ENCODE measurements at regions not wholly inside any gene's neighbourhood (a gene's known extent, or its start where the extent isn't known, plus 50 kb on each side); places are given as distances from the start of the nearest gene placed in this dataset.
"Not testable (repeated sequence)": the region's sequence is repeated elsewhere in the genome, so short reads cannot be mapped to it uniquely, and the experiment has no call there.

GRCh38 chr16:86872833-86873232, 294.5 kb downstream of the FOXL1 start:
- DNase-seq = no peak

GRCh38 chr16:86874141-86874540, 295.8 kb downstream of the FOXL1 start:
- no peak for DNase-seq

GRCh38 chr16:86876499-86876898, 298.1 kb downstream of the FOXL1 start:
- no peak for DNase-seq

- DNase-seq = no peak
Measured at GRCh38 chr16:86877108-86877507, 298.8 kb downstream of the FOXL1 start.

- DNase-seq = no peak
Measured at GRCh38 chr16:86877835-86878234, 299.5 kb downstream of the FOXL1 start.

- DNase-seq = no peak
Measured at GRCh38 chr16:86878236-86879080, 300.1 kb downstream of the FOXL1 start.

- DNase-seq = no peak
Measured at GRCh38 chr16:86879268-86879667, 300.9 kb downstream of the FOXL1 start.

- no peak for DNase-seq
Measured at GRCh38 chr16:86880316-86881117, 302.2 kb downstream of the FOXL1 start.

- no peak for DNase-seq
Measured at GRCh38 chr16:86881118-86881510, 302.8 kb downstream of the FOXL1 start.

GRCh38 chr16:86881861-86882273, 303.5 kb downstream of the FOXL1 start:
- no peak for DNase-seq

- DNase-seq = no peak
Measured at GRCh38 chr16:86882586-86883280, 304.4 kb downstream of the FOXL1 start.

GRCh38 chr16:86883583-86884389, 305.4 kb downstream of the FOXL1 start:
- DNase-seq = no peak

GRCh38 chr16:86884390-86884650, 306.0 kb downstream of the FOXL1 start:
- DNase-seq = no peak

GRCh38 chr16:86885139-86885538, 306.8 kb downstream of the FOXL1 start:
- no peak for DNase-seq

GRCh38 chr16:86886651-86887050, 308.3 kb downstream of the FOXL1 start:
- DNase-seq = no peak

- no peak for DNase-seq
Measured at GRCh38 chr16:86887416-86887815, 309.1 kb downstream of the FOXL1 start.

- DNase-seq = no peak
Measured at GRCh38 chr16:86888231-86889053, 310.1 kb downstream of the FOXL1 start.

- not testable (repeated sequence) for DNase-seq
Measured at GRCh38 chr16:86889054-86889366, 310.7 kb downstream of the FOXL1 start.

- DNase-seq = no peak
Measured at GRCh38 chr16:86889974-86890373, 311.6 kb downstream of the FOXL1 start.

- DNase-seq = no peak
Measured at GRCh38 chr16:86891121-86891520, 312.8 kb downstream of the FOXL1 start.

GRCh38 chr16:86891631-86892030, 313.3 kb downstream of the FOXL1 start:
- DNase-seq = no peak

- no peak for DNase-seq
Measured at GRCh38 chr16:86892509-86892908, 314.2 kb downstream of the FOXL1 start.
